Mucosa of descending colon (tissue), 3 donors: ENCODE measurements at regions not wholly inside any gene's neighbourhood (a gene's known extent, or its start where the extent isn't known, plus 50 kb on each side); places are given as distances from the start of the nearest gene placed in this dataset. TPM values are rescaled to one million over a fixed set of nuclear protein-coding genes. Genes with fewer than 3 reads are reported as not detected.
"Not testable (repeated sequence)": the region's sequence is repeated elsewhere in the genome, so short reads cannot be mapped to it uniquely, and the experiment has no call there.

Source experiments
- ATAC-seq: fragments of 200-7000 bp; cut with Tn5 transposase; one replicate; pipeline ENCODE4 v1.9.1; 2020; ENCODE audit warnings: mild to moderate bottlenecking, moderate library complexity
- DNase-seq, 3 donors: peaks; one replicate each; pipeline ENCODE4 v3.0.0-alpha.2; 2020
- H3K36me3 ChIP-seq: fragments of 200-600 bp; one replicate; pipeline ENCODE4 v1.8.0; 2021; ENCODE audit warnings: low read depth, mild to moderate bottlenecking
- H3K4me1 ChIP-seq: fragments of 200-600 bp; one replicate; pipeline ENCODE4 v1.8.0; 2021; ENCODE audit warnings: low read depth, mild to moderate bottlenecking
- H3K4me3 ChIP-seq: fragments of 200-600 bp; one replicate; pipeline ENCODE4 v1.8.0; 2021; ENCODE audit warnings: mild to moderate bottlenecking
- H3K9me3 ChIP-seq: fragments of 200-600 bp; one replicate; pipeline ENCODE4 v1.8.0; 2021; ENCODE audit warnings: mild to moderate bottlenecking
- intact Hi-C, 2 donors: fragments of 100-400 bp; cut with DNase I in 1 of 2; cut with micrococcal nuclease in 1 of 2; formaldehyde crosslinking; loops; one replicate each; pipeline versions ENCODE4 v1.11.0 to v1.11.1; 2022; cut with DNase I, micrococcal nuclease
- microRNA-seq: library from miRNA; unstranded; fragments of <30 nt; microRNA quantifications from one replicate; pipeline ENCODE4, GENCODE V29; 2019
- TF ChIP-seq, protein P1 (sequence below): fragments of 200-600 bp; IDR thresholded peaks from one replicate; pipeline ENCODE4 v1.8.0; 2022; ENCODE audit warnings: antibody characterized with exemption, mild to moderate bottlenecking
- donor health status: DM: no; HTN: no; CAD: no; lungs with moderate emphysema.
- donor health status: DM: no; HTN: no; CAD: no.
- donor health status: DM: no; HTN: yes; CAD: no.

DNA sequence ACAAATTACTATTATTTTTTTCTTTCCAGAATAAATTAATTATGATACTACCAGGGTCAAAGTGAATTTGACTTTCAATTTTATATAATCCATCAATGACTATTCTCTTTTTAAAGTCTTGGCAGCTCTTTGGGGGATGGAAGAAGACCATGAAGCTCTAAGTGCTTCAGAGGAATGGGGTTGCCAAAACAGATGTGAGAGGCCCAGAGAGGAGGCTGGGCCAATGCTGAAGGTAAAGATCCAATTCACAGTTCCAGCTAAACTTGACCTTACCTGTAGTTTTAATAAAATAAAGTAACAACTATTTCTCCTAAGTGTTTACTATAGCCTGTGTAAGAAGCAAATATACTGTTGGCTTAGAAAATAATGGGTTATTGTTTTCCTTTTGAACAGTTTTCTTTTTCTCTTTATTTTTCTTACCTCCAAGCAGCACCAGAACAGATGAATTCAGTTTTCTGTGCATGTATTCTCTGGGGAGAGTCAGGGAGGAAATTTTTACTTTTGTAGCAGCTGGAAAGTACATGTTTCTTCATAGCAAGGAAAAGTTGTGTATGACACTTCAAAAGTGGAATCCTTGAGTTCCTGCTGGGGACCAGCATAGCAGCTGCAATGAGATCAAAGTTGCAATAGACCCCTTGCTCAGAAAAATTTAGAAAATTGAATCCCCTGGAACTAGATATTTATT is 104.9 kb downstream of the CEP44 start:
- TF ChIP-seq, protein P1, sequence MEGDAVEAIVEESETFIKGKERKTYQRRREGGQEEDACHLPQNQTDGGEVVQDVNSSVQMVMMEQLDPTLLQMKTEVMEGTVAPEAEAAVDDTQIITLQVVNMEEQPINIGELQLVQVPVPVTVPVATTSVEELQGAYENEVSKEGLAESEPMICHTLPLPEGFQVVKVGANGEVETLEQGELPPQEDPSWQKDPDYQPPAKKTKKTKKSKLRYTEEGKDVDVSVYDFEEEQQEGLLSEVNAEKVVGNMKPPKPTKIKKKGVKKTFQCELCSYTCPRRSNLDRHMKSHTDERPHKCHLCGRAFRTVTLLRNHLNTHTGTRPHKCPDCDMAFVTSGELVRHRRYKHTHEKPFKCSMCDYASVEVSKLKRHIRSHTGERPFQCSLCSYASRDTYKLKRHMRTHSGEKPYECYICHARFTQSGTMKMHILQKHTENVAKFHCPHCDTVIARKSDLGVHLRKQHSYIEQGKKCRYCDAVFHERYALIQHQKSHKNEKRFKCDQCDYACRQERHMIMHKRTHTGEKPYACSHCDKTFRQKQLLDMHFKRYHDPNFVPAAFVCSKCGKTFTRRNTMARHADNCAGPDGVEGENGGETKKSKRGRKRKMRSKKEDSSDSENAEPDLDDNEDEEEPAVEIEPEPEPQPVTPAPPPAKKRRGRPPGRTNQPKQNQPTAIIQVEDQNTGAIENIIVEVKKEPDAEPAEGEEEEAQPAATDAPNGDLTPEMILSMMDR = no peak
- no peaks in the 10 kb centered on the region for H3K36me3 ChIP-seq
- ATAC-seq (no peak), DNase-seq (no peak)
- H3K4me3 ChIP-seq = no peak overlapping the region
- intact Hi-C loops = no loop called here
- no peaks in the 10 kb centered on the region for H3K9me3 ChIP-seq
- no peaks in the 10 kb centered on the region for H3K4me1 ChIP-seq

DNA sequence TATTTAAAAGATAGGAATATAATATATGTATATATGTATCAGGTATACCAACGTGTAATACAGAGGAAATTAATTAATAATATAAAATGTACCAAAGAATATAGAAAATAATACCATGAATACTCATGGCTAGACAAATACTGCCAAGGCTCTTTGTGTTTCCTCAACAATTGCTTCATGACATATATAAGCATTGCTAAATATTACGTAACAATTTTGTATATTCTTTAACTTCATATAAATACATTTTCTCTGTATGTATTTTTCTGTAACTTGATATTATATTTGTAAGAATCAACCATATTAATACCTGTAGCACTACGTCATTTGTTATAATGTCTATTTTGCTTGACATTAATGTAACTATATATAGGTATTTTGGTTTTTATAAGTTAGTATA is 104.0 kb downstream of the CEP44 start:
- H3K4me1 ChIP-seq = no peaks in the 10 kb centered on the region
- intact Hi-C loops = no loop called here
- TF ChIP-seq, protein P1 = no peak
- no peak overlapping the region for H3K4me3 ChIP-seq
- DNase-seq = no peak
- H3K9me3 ChIP-seq = no peaks in the 10 kb centered on the region
- H3K36me3 ChIP-seq = no peaks in the 10 kb centered on the region
- no peak for ATAC-seq

DNA sequence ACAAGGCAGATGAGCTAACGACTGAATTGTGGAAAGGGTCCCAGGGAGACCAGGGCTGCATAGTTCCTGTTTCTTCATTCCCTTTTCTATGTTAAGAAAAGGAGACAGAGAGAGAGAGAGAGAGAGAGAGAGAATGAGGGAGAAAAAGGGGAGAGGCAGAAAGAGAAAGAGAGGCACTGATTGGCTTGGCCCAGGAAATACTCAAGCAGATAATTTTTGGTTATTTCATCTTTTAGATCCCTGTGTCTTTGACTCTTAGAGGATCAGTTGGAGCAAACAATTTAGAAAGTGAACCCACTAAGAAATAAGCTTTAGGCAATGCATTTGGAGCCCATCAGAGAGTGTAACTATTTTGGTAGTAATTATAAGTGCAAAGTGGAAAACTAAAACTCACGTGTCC is 103.4 kb downstream of the CEP44 start:
- no peak for DNase-seq
- Histone ChIP-seq H3K4me1 (no peaks in the 10 kb centered on the region), H3K9me3 (no peaks in the 10 kb centered on the region), H3K4me3 (no peak overlapping the region), H3K36me3 (no peaks in the 10 kb centered on the region)
- intact Hi-C loops = no loop called here
- TF ChIP-seq, protein P1 = no peak
- ATAC-seq = no peak

DNA sequence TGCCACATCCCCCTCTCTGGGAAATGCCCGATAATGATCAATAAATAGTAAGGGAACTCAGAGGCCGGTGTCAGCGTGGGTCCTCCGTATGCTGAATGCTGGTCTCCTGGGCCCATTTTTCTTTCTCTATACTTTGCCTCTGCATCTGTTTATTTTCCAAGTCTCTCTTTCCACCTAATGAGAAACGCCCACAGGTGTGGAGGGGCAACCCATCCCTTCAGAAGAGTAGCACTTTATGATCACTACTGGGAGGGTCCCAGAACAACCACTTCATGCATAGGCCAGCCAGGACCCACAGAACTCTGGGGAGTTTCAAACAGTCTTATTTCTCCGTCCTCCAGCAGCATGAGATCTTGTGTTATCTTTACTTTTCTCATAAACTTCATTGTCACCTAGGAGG is 100.1 kb downstream of the CEP44 start:
- no peak for ATAC-seq
- no peak for DNase-seq
- H3K36me3 ChIP-seq = no peaks in the 10 kb centered on the region

DNA sequence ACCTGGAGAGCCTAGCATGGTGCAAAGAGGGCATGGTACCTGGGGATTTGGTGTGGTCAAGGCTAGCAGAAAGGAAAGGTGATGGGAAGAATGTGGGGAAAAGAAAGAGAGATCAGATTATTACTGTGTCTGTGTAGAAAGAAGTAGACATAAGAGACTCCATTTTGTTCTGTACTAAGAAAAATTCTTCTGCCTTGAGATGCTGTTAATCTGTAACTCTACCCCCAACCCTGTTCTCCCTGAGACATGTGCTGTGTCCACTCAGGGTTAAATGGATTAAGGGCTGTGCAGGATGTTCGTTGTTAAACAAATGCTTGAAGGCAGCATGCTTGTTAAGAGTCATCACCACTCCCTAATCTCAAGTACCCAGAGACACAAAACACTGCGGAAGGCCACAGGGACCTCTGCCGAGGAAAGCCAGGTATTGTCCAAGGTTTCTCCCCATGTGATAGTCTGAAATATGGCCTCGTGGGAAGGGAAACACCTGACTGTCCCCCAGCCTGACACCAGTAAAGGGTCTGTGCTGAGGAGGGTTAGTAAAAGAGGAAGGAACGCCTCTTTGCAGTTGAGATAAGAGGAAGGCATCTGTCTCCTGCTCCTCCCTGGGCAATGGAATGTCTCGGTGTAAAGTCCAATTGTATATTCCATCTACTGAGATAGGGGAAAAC is 99.4 kb downstream of the CEP44 start:
- H3K4me3 ChIP-seq, H3K4me1 ChIP-seq, H3K36me3 ChIP-seq, H3K9me3 ChIP-seq, ATAC-seq, intact Hi-C loops: not testable (repeated sequence)
- DNase-seq = peak in 2 of 3 donors; percentile 19 to 33

More for the DNA sequence above, 100.1 kb downstream of the CEP44 start:
- no peaks in the 10 kb centered on the region for H3K9me3 ChIP-seq
- H3K4me1 ChIP-seq = no peaks in the 10 kb centered on the region
- no peak overlapping the region for H3K4me3 ChIP-seq
- intact Hi-C loops = no loop called here
- TF ChIP-seq, protein P1 = no peak

Small RNA genes in the stretch of these regions (microRNA-seq; reads per million reads assigned to microRNA genes)
- not detected for gene MIR4276
